ENCODE measurements at regions not wholly inside any gene's neighbourhood (a gene's known extent, or its start where the extent isn't known, plus 50 kb on each side); places are given as distances from the start of the nearest gene placed in this dataset.

DNA sequence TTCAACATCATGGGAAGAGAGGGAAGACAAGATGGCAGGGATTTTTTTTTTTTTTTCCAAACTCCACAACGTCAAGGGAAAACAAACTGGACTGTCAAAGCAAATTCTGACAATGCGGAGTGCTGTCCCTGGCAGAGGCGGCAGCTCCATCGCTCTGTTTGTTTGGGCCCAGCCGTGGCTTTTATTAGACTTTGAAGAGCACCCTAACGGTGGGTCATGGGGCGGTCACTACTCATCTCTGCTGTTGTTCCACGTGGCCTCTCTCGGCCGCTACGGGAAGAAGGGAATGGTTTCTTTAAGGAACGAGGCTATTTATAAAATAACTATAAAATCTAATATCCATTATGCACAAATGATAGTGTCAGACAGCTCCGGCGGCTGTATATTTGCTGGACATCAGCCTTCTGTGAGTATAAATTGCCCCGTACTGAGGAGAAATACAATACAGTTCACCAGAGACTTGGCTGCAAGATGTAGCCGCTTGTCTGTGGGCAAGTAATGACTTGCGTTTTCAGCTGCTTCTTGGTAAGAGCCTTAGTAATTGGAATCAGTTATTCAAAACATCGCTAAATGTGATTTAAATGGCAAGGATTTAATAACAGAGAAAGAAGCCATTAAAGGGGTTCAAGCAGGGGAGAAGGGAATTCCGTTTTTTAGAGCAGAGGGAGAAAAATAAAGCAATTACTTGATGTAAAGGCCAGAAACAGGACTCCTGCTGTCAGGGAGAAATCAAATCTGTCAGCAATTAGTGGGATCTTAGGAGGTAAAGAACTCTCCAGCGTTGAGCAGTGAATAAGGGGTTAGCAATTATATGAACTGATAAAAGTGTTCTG lies 61.7 kb upstream of the RAB11FIP2 start:
- DNase-seq (ENCODE audit: low read depth, low spot score), result no peak

DNA sequence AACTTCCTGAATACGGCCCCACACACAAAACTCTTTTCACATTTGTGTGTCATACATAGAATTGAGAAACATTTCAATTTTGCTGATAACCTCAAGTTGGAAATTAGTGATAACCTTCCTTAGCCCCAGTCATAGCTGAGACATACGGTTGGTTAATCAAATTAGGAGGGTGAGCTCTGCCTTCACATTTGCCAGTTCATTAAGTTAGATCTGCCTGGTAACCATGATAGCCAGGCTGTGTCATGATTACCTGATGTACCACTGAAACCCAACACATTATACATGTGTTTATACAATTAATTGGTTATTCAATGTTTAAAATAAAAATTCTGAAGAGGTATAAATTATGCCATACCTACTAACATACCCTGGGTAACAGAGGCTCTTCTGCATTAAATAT lies 60.8 kb upstream of the RAB11FIP2 start:
- no peak for DNase-seq (ENCODE audit: low read depth, low spot score)

- DNase-seq (ENCODE audit: low read depth, low spot score), result no peak
Observed at GRCh38 chr10:118107040-118107439, 60.3 kb upstream of the RAB11FIP2 start.

GRCh38 chr10:118106426-118106825 lies 59.7 kb upstream of the RAB11FIP2 start:
- no peak for DNase-seq (ENCODE audit: low read depth, low spot score)

DNA sequence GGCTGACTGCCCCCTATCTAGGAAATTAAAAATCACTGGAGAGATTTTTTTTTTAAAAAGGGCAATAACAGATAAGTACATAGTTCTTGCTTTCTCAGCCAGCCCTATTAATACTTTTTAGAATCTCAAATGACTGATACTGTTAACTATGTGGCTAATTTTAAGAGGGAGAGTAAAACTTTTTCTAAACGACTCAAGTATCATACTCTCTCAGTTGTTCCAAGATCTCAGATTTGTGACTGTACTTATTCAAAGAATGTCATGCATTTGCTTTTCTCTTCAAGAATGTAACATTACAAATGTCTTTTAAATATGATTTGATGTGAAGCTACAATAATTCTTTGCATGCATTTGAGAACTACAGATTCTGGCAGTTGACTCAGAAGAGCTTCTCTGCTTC lies 55.4 kb upstream of the RAB11FIP2 start:
- DNase-seq (ENCODE audit: low read depth, low spot score), result no peak

DNA sequence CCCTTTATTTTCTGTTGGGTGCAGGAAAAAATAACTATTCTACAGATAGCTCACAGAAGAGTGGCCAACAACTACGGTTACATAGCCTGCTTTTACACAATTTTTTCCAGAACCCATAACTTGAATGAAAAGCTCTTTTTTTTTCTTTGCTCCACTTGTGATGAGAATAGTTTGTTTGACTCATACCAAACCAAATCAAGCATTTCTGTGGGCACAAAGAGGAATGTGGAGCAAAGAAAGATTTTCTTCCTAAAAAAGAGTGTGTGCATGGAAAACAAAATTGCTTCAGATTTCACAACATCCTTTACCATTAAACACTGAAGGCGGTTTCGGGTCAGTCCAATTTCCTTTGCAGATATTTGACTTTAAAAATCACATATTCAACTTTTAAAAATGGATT lies 54.8 kb upstream of the RAB11FIP2 start:
- DNase-seq (ENCODE audit: low read depth, low spot score), result no peak

All from activated CD4-positive, CD25-positive, alpha-beta regulatory T cell treated with anti-CD3 and anti-CD28 coated beads, Interleukin-2, amount 50 U/mL, for 16 hours (primary cell).